Ovary (tissue), 3 donors: ENCODE measurements at regions not wholly inside any gene's neighbourhood (a gene's known extent, or its start where the extent isn't known, plus 50 kb on each side); places are given as distances from the start of the nearest gene placed in this dataset.

Source experiments
- EP300 ChIP-seq: sonication (generic); formaldehyde crosslinking; IDR thresholded peaks from one replicate; pipeline ENCODE4 v1.6.1; 2017; ENCODE audit warnings: antibody characterized with exemption
- POLR2A ChIP-seq: fragments of 450-650 bp; IDR thresholded peaks from one replicate; pipeline ENCODE4 v1.6.1; 2017; ENCODE audit warnings: antibody characterized with exemption, mild to moderate bottlenecking, moderate library complexity
- TF ChIP-seq, protein P1 (sequence below), 3 donors: fragments of 450-650 bp in 2 of 3; fragments of 200-600 bp in 1 of 3; IDR thresholded peaks; one replicate each; pipeline versions ENCODE4 v1.5.1 to v1.8.0; 2016 to 2022; ENCODE audit warnings: antibody characterized with exemption in 3 of 3, mild to moderate bottlenecking in 1 of 3
- donor health status: DM: no; HTN: no; CAD: no.

DNA sequence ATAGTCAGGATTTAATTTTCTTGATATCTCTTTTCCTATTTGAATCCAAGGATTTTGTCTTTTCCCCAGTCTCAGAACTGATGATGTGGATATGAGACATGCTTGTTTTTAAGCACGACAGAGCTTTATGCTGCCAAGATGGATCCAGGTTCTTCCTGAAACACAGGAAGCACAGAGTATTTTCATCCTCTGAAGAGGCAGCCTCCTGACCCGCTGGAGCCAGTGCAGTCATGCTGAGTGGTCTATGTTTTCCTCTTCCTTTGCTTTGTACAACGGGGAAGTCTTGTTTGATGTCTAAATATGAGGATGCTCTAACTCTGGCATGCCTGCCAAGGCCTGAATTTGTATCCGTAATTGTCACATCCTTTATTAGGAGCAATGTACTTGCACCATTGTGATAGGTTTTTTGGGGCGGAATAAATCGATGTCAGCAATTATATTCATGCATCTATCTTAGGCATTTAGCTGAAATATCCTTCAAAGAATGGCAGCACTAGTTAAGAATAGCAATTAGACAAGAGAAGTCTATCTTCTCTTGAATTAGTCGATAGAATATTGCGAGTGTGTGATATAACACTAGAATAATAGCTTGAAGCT lies 407.1 kb upstream of the JAG1 start:
- TF ChIP-seq, protein P1, sequence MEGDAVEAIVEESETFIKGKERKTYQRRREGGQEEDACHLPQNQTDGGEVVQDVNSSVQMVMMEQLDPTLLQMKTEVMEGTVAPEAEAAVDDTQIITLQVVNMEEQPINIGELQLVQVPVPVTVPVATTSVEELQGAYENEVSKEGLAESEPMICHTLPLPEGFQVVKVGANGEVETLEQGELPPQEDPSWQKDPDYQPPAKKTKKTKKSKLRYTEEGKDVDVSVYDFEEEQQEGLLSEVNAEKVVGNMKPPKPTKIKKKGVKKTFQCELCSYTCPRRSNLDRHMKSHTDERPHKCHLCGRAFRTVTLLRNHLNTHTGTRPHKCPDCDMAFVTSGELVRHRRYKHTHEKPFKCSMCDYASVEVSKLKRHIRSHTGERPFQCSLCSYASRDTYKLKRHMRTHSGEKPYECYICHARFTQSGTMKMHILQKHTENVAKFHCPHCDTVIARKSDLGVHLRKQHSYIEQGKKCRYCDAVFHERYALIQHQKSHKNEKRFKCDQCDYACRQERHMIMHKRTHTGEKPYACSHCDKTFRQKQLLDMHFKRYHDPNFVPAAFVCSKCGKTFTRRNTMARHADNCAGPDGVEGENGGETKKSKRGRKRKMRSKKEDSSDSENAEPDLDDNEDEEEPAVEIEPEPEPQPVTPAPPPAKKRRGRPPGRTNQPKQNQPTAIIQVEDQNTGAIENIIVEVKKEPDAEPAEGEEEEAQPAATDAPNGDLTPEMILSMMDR (IDR thresholded peaks at IDR 0.05) = no peak
- TF ChIP-seq POLR2A (no peak), EP300 (no peak)
